HUES48 (cell line): ENCODE measurements at regions not wholly inside any gene's neighbourhood (a gene's known extent, or its start where the extent isn't known, plus 50 kb on each side); places are given as distances from the start of the nearest gene placed in this dataset.
"Not testable (repeated sequence)": the region's sequence is repeated elsewhere in the genome, so short reads cannot be mapped to it uniquely, and the experiment has no call there.

Experiments used
- H3K27ac ChIP-seq: one replicate; pipeline ENCODE4 v1.7.0; 2013; ENCODE audit warnings: low read depth, low read length, inconsistent platforms
- H3K27me3 ChIP-seq: 2 replicates; pipeline ENCODE4 v1.6.1; 2013; ENCODE audit warnings: mild to moderate bottlenecking, low read length; ENCODE audit not compliant: control insufficient read depth, insufficient read depth
- H3K36me3 ChIP-seq: 2 replicates; pipeline ENCODE4 v1.6.1; 2013; ENCODE audit warnings: low read length; ENCODE audit not compliant: control insufficient read depth, insufficient read depth
- H3K4me1 ChIP-seq: 2 replicates; pipeline ENCODE4 v1.6.1; 2013; ENCODE audit warnings: mild to moderate bottlenecking, low read length; ENCODE audit not compliant: control insufficient read depth, insufficient read depth
- H3K4me3 ChIP-seq: 2 replicates; pipeline ENCODE4 v1.5.1; 2013; ENCODE audit warnings: mild to moderate bottlenecking, low read depth, low read length
- H3K9ac ChIP-seq: 2 replicates; pipeline ENCODE4 v1.6.1; 2013; ENCODE audit warnings: mild to moderate bottlenecking, low read depth, low read length, moderate library complexity
- H3K9me3 ChIP-seq: 2 replicates; pipeline ENCODE4 v1.6.1; 2013; ENCODE audit warnings: low read length; ENCODE audit not compliant: control insufficient read depth, insufficient read depth

- Histone ChIP-seq H3K36me3 (no peaks in the 10 kb centered on the region), H3K27ac (no peak overlapping the region), H3K4me3 (no peak overlapping the region), H3K4me1 (no peaks in the 10 kb centered on the region), H3K9ac (no peak overlapping the region), H3K9me3 (no peaks in the 10 kb centered on the region), H3K27me3 (no peaks in the 10 kb centered on the region)
Observed at GRCh38 chr10:10053051-10053450, 964.6 kb upstream of the CELF2 start.

DNA sequence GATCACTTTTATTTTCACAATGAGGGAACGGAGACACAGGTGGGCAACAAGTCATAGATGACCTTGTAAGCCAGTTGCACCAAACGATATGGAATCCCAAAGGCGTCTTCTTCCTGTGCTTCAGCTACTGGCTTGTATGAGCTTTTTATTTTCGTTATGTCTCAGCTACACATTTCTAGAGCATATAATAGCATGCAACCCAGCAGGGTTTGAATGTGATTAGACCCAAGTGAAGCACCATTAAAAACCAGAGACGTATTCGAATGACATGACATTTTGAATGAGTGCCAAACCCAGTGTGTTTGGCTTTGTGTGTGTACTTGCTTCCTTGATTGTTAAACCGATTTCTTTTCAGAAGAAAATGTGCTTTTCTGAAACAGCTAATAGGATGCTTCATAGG, 963.2 kb upstream of the CELF2 start:
- H3K9ac ChIP-seq = no peak overlapping the region
- no peaks in the 10 kb centered on the region for H3K27me3 ChIP-seq
- H3K9me3 ChIP-seq = no peaks in the 10 kb centered on the region

GRCh38 chr10:10055656-10056442, 961.8 kb upstream of the CELF2 start:
- Histone ChIP-seq H3K9ac (no peak overlapping the region), H3K4me1 (no peaks in the 10 kb centered on the region), H3K4me3 (no peak overlapping the region), H3K27ac (no peak overlapping the region), H3K9me3 (no peaks in the 10 kb centered on the region), H3K27me3 (no peaks in the 10 kb centered on the region), H3K36me3 (no peaks in the 10 kb centered on the region)

More for the DNA sequence above, 963.2 kb upstream of the CELF2 start:
- no peaks in the 10 kb centered on the region for H3K36me3 ChIP-seq
- no peak overlapping the region for H3K4me3 ChIP-seq
- H3K27ac ChIP-seq = no peak overlapping the region
- no peaks in the 10 kb centered on the region for H3K4me1 ChIP-seq

DNA sequence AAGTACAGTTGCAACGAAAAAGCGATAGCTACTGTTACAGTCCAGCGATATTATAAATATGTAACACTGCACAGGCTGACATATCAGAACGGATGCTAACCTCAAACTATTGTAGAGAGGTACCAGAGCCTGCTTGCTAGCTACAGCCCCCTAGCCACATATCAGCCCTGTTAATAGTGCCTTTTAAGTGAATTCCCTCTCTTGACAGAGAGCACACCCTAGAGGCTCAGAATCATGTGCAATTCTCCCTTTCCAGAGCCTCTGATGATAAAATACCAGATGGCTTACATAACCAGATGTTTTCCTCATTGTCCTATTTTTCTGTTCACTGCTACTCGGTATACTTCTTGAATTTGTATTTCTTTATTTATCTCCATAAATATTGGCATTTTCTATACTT, 960.7 kb upstream of the CELF2 start:
- Histone ChIP-seq H3K4me3 (no peak overlapping the region), H3K9me3 (no peaks in the 10 kb centered on the region), H3K27ac (no peak overlapping the region), H3K9ac (no peak overlapping the region), H3K4me1 (no peaks in the 10 kb centered on the region), H3K36me3 (no peaks in the 10 kb centered on the region), H3K27me3 (no peaks in the 10 kb centered on the region)

- no peaks in the 10 kb centered on the region for H3K9me3 ChIP-seq
- H3K4me3 ChIP-seq = no peak overlapping the region
- H3K36me3 ChIP-seq = no peaks in the 10 kb centered on the region
Observed at GRCh38 chr10:10067644-10068043, 950.0 kb upstream of the CELF2 start.

DNA sequence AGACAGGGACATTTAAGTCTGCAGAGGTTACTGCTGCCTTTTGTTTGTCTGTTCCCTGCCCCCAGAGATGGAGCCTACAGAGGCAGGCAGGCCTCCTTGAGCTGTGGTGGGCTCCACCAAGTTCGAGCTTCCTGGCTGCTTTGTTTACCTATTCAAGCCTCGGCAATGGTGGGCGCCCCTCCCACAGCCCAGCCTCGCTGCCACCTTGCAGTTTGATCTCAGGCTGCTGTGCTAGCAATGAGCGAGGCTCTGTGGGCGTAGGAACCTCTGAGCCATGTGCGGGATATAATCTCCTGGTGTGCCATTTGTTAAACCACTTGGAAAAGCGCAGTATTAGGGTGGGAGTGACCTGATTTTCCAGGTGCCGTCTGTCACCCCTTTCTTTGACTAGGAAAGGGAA, 942.8 kb upstream of the CELF2 start:
- H3K9ac ChIP-seq, H3K4me3 ChIP-seq, H3K27ac ChIP-seq, H3K27me3 ChIP-seq, H3K36me3 ChIP-seq, H3K4me1 ChIP-seq: not testable (repeated sequence)
- H3K9me3 ChIP-seq = peaks cover 13% of the 10 kb centered on the region

More at GRCh38 chr10:10067644-10068043, 950.0 kb upstream of the CELF2 start:
- Histone ChIP-seq H3K27ac (no peak overlapping the region), H3K4me1 (no peaks in the 10 kb centered on the region), H3K9ac (no peak overlapping the region), H3K27me3 (no peaks in the 10 kb centered on the region)

DNA sequence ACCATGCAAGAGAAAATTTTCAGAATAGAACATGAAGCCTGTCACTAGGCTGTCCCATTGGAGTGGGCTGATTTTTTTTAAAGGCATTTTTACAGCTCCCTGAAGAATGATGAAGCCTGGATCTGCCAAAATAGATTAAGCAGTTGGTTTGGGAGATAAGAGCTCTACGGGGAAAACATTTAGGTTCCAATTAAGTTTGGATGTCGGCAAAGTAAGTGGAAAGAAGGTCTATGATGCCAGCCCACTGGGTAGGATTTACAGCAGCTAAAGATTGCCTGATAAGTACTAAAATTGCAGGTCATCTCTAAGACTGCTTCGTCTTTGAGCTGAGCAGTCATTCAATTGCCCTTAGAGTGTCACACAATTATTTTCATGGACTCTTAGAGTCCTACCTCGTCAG, 939.2 kb upstream of the CELF2 start:
- Histone ChIP-seq H3K27me3 (no peaks in the 10 kb centered on the region), H3K9ac (no peak overlapping the region), H3K9me3 (peaks cover 13% of the 10 kb centered on the region), H3K4me1 (no peaks in the 10 kb centered on the region), H3K27ac (no peak overlapping the region), H3K36me3 (no peaks in the 10 kb centered on the region), H3K4me3 (no peak overlapping the region)

DNA sequence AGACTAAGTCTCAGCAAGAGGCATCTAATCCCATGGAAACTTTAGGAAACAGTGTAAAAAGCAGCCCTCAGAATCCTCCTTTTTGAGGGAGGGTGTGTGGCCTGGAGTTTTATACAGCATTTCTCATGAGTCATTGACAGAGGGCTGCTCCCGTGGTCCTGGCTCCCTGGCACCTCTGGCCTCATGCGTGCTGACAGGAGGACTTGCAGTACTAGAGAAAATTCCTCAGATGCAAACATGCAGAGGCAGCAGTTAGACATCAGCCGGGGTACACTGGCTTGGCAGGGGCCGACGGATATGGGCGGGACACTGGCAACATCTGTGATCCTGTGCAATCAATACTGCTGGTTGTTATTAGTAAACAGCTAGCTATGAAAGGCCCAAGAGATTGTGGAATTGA, 925.1 kb upstream of the CELF2 start:
- H3K9me3 ChIP-seq = no peaks in the 10 kb centered on the region
- no peak overlapping the region for H3K4me3 ChIP-seq
- H3K27ac ChIP-seq = no peak overlapping the region
- H3K4me1 ChIP-seq = no peaks in the 10 kb centered on the region
- H3K36me3 ChIP-seq = no peaks in the 10 kb centered on the region
- H3K9ac ChIP-seq = no peak overlapping the region
- H3K27me3 ChIP-seq = no peaks in the 10 kb centered on the region

- no peaks in the 10 kb centered on the region for H3K4me1 ChIP-seq
- no peaks in the 10 kb centered on the region for H3K36me3 ChIP-seq
- H3K27me3 ChIP-seq = no peaks in the 10 kb centered on the region
- H3K27ac ChIP-seq = no peak overlapping the region
- H3K9ac ChIP-seq = no peak overlapping the region
- no peak overlapping the region for H3K4me3 ChIP-seq
- no peaks in the 10 kb centered on the region for H3K9me3 ChIP-seq
Observed at GRCh38 chr10:10093021-10093420, 924.7 kb upstream of the CELF2 start.

DNA sequence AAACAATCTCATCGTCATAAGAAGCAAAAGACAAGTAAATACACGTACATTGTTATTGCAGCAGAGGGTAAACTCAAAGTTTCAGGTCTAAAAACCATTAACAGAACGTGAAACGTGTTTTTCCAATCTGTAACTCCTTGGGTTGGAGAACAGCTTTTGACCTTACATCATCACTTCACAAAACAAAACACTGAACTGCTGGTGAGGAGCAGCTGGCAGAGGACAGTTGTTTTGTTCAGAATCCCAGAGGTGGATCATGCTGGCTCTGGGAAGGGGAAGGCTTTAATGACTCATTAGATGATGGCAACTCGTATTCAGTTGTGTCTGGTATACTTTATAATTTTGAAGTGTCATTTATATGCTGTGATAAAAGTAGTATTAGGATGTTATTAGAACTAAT, 923.0 kb upstream of the CELF2 start:
- Histone ChIP-seq H3K4me1 (no peaks in the 10 kb centered on the region), H3K27me3 (no peaks in the 10 kb centered on the region), H3K4me3 (no peak overlapping the region), H3K27ac (no peak overlapping the region), H3K9ac (no peak overlapping the region), H3K9me3 (no peaks in the 10 kb centered on the region), H3K36me3 (no peaks in the 10 kb centered on the region)

GRCh38 chr10:10096296-10096695, 921.4 kb upstream of the CELF2 start:
- Histone ChIP-seq H3K27ac (no peak overlapping the region), H3K27me3 (no peaks in the 10 kb centered on the region), H3K9me3 (no peaks in the 10 kb centered on the region), H3K4me1 (no peaks in the 10 kb centered on the region), H3K9ac (no peak overlapping the region), H3K4me3 (no peak overlapping the region), H3K36me3 (no peaks in the 10 kb centered on the region)
